ENCODE measurements at regions not wholly inside any gene's neighbourhood (a gene's known extent, or its start where the extent isn't known, plus 50 kb on each side); places are given as distances from the start of the nearest gene placed in this dataset.

DNA sequence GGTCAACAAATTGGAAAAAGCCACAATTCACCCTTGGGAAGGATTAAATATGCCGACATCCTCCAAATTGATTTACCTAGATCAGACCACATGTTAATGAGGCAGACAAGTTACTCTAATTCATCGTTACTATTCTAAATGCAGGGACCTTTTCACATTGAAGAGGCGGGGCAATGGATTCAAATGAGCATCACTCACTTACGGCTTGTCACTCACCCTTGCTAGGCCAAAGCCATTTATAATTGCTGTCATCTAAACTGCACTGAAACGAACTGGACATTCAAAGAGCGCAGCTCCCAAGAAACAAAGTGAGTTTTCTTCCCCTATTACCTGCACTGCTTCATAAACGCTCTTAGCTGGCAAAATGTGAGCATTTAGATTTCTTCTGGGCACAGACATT, 313.9 kb downstream of the WDR72 start:
- TF ChIP-seq, protein P1, sequence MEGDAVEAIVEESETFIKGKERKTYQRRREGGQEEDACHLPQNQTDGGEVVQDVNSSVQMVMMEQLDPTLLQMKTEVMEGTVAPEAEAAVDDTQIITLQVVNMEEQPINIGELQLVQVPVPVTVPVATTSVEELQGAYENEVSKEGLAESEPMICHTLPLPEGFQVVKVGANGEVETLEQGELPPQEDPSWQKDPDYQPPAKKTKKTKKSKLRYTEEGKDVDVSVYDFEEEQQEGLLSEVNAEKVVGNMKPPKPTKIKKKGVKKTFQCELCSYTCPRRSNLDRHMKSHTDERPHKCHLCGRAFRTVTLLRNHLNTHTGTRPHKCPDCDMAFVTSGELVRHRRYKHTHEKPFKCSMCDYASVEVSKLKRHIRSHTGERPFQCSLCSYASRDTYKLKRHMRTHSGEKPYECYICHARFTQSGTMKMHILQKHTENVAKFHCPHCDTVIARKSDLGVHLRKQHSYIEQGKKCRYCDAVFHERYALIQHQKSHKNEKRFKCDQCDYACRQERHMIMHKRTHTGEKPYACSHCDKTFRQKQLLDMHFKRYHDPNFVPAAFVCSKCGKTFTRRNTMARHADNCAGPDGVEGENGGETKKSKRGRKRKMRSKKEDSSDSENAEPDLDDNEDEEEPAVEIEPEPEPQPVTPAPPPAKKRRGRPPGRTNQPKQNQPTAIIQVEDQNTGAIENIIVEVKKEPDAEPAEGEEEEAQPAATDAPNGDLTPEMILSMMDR (IDR thresholded peaks at IDR 0.05): no peak
- no peak for TF ChIP-seq POLR2A (IDR thresholded peaks at IDR 0.05; ENCODE audit: low read depth)

Measured in esophagus muscularis mucosa (tissue), 3 donors.